SH-SY5Y (cell line): ENCODE measurements at regions not wholly inside any gene's neighbourhood (a gene's known extent, or its start where the extent isn't known, plus 50 kb on each side); places are given as distances from the start of the nearest gene placed in this dataset.

Experiments used
- GATA2 ChIP-seq: IDR thresholded peaks from 2 replicates; pipeline ENCODE4 v1.6.1; 2011; ENCODE audit warnings: mild to moderate bottlenecking, low read depth, low read length
- GATA3 ChIP-seq: IDR thresholded peaks from 2 replicates; pipeline ENCODE4 v1.6.1; 2011; ENCODE audit warnings: low read depth, mild to moderate bottlenecking, low read length, moderate library complexity

- TF ChIP-seq GATA2 (no peak), GATA3 (no peak)
These were observed 61.4 kb downstream of the FOXD1 start for GRCh38 chr5:73387149-73387591.
